Esophagus squamous epithelium (tissue), 5 donors: ENCODE measurements at regions not wholly inside any gene's neighbourhood (a gene's known extent, or its start where the extent isn't known, plus 50 kb on each side); places are given as distances from the start of the nearest gene placed in this dataset.

Experiments
- DNase-seq: peaks from one replicate; lab custom pipeline; 2025; lab: John Stamatoyannopoulos, UW
- H3K27ac ChIP-seq, 4 donors: fragments of 200-600 bp; sonication (generic); one replicate each; pipeline ENCODE4 v1.5.1; 2016 to 2019; ENCODE audit warnings: mild to moderate bottlenecking in 1 of 4
- H3K27me3 ChIP-seq, 4 donors: fragments of 200-600 bp; sonication (generic); 1 replicate in 3 of 4; 2 replicates in 1 of 4; pipeline versions ENCODE4 v1.5.1 to v1.6.0; 2017 to 2021; ENCODE audit warnings: antibody characterized with exemption in 1 of 4
- H3K36me3 ChIP-seq, 3 donors: fragments of 200-600 bp; sonication (generic); one replicate each; pipeline ENCODE4 v1.5.1; 2016 to 2019
- H3K4me1 ChIP-seq, 3 donors: fragments of 200-600 bp; sonication (generic); one replicate each; pipeline ENCODE4 v1.5.1; 2017 to 2019
- H3K4me3 ChIP-seq, 4 donors: fragments of 200-600 bp; sonication (generic); 1 replicate in 3 of 4; 2 replicates in 1 of 4; pipeline ENCODE4 v1.5.1; 2016 to 2019; ENCODE audit warnings: mild to moderate bottlenecking in 2 of 4, moderate library complexity in 1 of 4
- H3K9me3 ChIP-seq, 3 donors: fragments of 200-600 bp; sonication (generic); one replicate each; pipeline ENCODE4 v1.5.1; 2016 to 2019
- CTCF ChIP-seq, 6 experiments: fragments of 450-650 bp in 4 of 6; fragments of 200-600 bp in 2 of 6; sonication (generic) in 2 of 6; IDR thresholded peaks; one replicate each; pipeline ENCODE4 v1.5.1; 2016 to 2019; ENCODE audit warnings: antibody characterized with exemption in 6 of 6, mild to moderate bottlenecking in 4 of 6, moderate library complexity in 4 of 6
- POLR2A ChIP-seq, 4 donors: fragments of 450-650 bp; IDR thresholded peaks; one replicate each; pipeline ENCODE4 v1.6.1; 2017; ENCODE audit warnings: antibody characterized with exemption in 4 of 4, mild to moderate bottlenecking in 4 of 4, moderate library complexity in 3 of 4
- WGBS, 2 donors: methylation state at CpG; one replicate each; pipeline ENCODE4 v1.1.5; 2018; 5-methylcytosine and 5-hydroxymethylcytosine counted together
- intact Hi-C: fragments of 100-400 bp; cut with DNase I; formaldehyde crosslinking; loops from one replicate; pipeline ENCODE4 v1.15.0; 2022
- donor health status: DM: yes; HTN: yes; CAD: no.

DNA sequence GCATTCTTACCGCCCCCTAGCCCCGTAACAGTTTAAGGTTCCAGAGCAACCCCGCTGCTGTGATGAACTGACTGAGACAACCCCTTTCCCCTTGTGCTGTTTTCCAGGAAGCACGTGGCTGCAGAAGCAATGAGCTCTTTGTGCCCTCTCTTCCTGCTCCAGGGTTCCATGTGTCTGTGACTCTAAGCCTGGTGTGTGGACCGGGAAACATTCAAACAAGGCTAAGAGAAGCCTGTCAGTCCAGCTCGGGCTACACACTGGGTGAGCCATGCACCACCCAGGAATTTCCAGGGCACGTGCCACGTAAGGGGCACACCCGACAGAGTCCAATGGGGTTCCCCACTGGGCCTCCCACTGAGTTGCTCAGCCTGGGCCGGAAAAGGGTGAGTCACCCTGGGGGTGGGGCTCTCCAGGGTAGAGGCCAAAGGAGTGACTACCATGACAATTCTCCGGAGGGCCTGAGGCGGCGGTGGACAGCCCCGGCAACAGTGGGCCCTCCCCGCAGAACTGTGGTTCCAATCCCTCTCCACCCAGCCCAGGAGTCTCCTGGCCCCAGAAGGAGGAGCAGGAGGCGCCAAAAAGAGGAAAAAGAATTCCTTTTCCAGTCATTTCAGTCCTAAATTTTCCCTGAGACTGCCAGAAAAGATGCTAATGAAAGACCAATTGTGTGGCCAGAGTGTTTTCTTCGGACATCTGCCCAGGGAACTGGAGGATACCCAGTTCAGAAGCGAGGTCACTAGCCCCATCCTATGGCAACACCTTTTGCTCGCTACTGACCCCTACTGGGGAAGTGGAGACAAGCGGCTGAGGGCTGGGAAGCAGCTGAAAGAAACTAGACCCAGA, 157.8 kb upstream of the SLC1A4 start:
- intact Hi-C loops: no loop called here
- peak overlapping the region in 1 of 4 donors; percentile 46 for H3K4me3 ChIP-seq
- 22 to 43% methylated on average over 12 to 15 of the region's 20 CpGs for WGBS, 2 donors

GRCh38 chr2:64831977-64832328, 157.2 kb upstream of the SLC1A4 start:
- Histone ChIP-seq H3K27me3 (no peaks in the 10 kb centered on the region), H3K27ac (peak overlapping the region; percentile 71 to 89 (median 82)), H3K36me3 (no peaks in the 10 kb centered on the region), H3K4me1 (peaks cover 8 to 28% (median 10%) of the 10 kb centered on the region in 3 donors), H3K9me3 (no peaks in the 10 kb centered on the region), H3K4me3 (no peak overlapping the region)
- WGBS, 2 donors: 82 to 84% methylated on average over 6 of the region's 6 CpGs
- TF ChIP-seq CTCF (IDR thresholded peaks at IDR 0.05): no peak
- TF ChIP-seq POLR2A (IDR thresholded peaks at IDR 0.05): no peak
- intact Hi-C loops: no loop called here
- no peak for DNase-seq

More for the DNA sequence above, 157.8 kb upstream of the SLC1A4 start:
- peak; percentile 35 for DNase-seq
- no peaks in the 10 kb centered on the region for H3K36me3 ChIP-seq
- no peaks in the 10 kb centered on the region for H3K9me3 ChIP-seq
- peaks cover 8 to 22% (median 10%) of the 10 kb centered on the region in 3 donors for H3K4me1 ChIP-seq
- H3K27me3 ChIP-seq: no peaks in the 10 kb centered on the region
- TF ChIP-seq POLR2A (IDR thresholded peaks at IDR 0.05) (peak in 1 of 4 donors; percentile 30), CTCF (IDR thresholded peaks at IDR 0.05) (peak; percentile 62 to 84 (median 74))
- H3K27ac ChIP-seq: peak overlapping the region; percentile 71 to 89 (median 82)

DNA sequence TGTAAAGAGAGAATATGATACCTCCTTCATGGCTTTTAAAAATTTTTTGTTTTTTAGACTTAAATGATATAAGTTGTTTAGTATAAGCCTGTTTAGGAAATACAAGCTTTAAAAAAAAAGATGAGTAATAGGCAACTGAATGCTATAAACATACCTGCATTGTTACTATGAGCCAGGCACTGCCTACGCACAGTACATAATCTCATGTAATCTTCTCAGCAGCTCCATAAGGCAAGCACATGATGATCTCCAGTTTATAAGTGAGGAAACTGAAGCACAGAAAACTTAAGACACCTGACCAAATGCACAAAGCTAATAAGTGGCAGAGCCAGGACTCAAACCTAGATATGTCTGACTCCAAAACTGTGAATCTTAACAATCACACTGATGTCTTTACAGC, 156.3 kb upstream of the SLC1A4 start:
- no peaks in the 10 kb centered on the region for H3K9me3 ChIP-seq
- no peaks in the 10 kb centered on the region for H3K27me3 ChIP-seq
- no peak for DNase-seq
- TF ChIP-seq CTCF (IDR thresholded peaks at IDR 0.05) (no peak), POLR2A (IDR thresholded peaks at IDR 0.05) (no peak)
- H3K27ac ChIP-seq: peak overlapping the region in 3 of 4 donors; percentile 71 to 83 (median 80)
- H3K4me1 ChIP-seq: peaks cover 13 to 38% (median 16%) of the 10 kb centered on the region in 3 donors
- no peaks in the 10 kb centered on the region for H3K36me3 ChIP-seq
- intact Hi-C loops: no loop called here
- H3K4me3 ChIP-seq: no peak overlapping the region
- 55 to 80% methylated on average over 1 of the region's 1 CpG for WGBS, 2 donors

- peaks cover 21 to 66% (median 37%) of the 10 kb centered on the region in 3 donors for H3K4me1 ChIP-seq
- DNase-seq: no peak
- H3K36me3 ChIP-seq: no peaks in the 10 kb centered on the region
- peak overlapping the region; percentile 73 to 87 (median 84) for H3K27ac ChIP-seq
- no peaks in the 10 kb centered on the region for H3K27me3 ChIP-seq
- no peaks in the 10 kb centered on the region for H3K9me3 ChIP-seq
- intact Hi-C loops: no loop called here
- H3K4me3 ChIP-seq: no peak overlapping the region
- 20 to 53% methylated on average over 2 to 5 of the region's 5 CpGs for WGBS, 2 donors
- TF ChIP-seq CTCF (IDR thresholded peaks at IDR 0.05) (no peak), POLR2A (IDR thresholded peaks at IDR 0.05) (no peak)
These were observed 152.6 kb upstream of the SLC1A4 start for GRCh38 chr2:64836566-64836965.

DNA sequence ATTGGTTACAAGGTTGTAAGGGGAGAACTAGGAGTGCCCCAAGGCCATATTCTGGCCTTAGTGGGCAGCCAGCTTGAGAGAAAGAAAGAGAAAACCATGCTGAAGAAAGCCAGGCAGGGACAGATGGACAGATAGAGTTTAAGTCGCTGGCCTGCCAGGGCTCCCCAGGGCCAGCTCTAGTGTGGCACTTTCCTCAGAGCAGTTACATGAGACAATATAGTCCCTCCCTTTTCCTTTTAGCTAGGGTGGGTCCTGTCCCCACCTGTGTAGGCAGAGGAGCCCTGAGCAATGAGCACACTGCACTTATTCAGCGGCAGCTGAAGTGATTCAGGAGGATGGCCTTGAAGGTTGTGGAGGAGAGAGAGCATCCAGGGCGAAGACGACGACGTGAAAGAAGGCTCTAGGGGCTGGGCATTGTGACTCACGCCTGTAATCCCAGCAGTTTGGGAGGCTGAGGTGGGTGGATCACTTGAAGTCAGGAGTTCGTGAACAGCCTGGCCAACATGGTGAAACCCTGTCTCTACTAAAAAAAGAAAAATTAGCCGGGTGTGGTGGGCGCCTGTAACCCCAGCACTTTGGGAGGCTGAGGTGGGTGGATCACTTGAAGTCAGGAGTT, 152.0 kb upstream of the SLC1A4 start:
- Histone ChIP-seq H3K36me3 (no peaks in the 10 kb centered on the region), H3K4me3 (no peak overlapping the region), H3K27me3 (no peaks in the 10 kb centered on the region), H3K27ac (peak overlapping the region; percentile 73 to 87 (median 84)), H3K9me3 (no peaks in the 10 kb centered on the region), H3K4me1 (peaks cover 19 to 66% (median 35%) of the 10 kb centered on the region in 3 donors)
- TF ChIP-seq POLR2A (IDR thresholded peaks at IDR 0.05): no peak
- no peak for TF ChIP-seq CTCF (IDR thresholded peaks at IDR 0.05)
- intact Hi-C loops: no loop called here
- DNase-seq: no peak
- WGBS, 2 donors: 36 to 71% methylated on average over 8 to 9 of the region's 10 CpGs
